GM18507 (cell line): ENCODE measurements at regions not wholly inside any gene's neighbourhood (a gene's known extent, or its start where the extent isn't known, plus 50 kb on each side); places are given as distances from the start of the nearest gene placed in this dataset.
A peak's percentile ranks its signal among the peaks of the same experiment; 100 is the strongest.

ENCODE experiments used
- DNase-seq: peaks from one replicate; pipeline ENCODE4 v3.0.0; 2011; ENCODE audit warnings: low read depth; ENCODE audit not compliant: insufficient read length; ENCODE audit errors: extremely low spot score
- FAIRE-seq: peaks from 2 replicates; lab custom pipeline; 2011; peaks lifted over from hg19 to GRCh38; lab: Jason Lieb, UNC

DNA sequence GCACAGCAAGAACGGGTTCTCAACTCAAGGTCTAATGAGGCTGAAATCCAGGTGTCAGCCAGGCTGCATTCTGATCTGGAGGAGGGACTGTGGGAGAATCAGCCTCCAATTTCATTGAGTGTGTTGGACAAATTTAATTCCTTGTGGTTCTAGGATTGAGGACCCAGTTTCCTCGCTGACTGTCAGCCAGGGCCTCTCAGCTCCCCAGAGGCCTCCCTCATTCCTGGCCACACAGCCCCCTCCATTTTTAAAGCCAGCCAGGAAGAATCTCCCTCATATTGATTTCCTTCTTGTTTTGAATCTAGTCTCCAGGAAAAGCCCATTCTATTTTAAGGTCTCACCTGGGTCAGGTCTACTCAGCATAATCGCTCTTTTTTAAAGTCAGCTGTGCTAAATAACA, 73.7 kb upstream of the ARMC2 start:
- DNase-seq (no peak), FAIRE-seq (no peak)

DNA sequence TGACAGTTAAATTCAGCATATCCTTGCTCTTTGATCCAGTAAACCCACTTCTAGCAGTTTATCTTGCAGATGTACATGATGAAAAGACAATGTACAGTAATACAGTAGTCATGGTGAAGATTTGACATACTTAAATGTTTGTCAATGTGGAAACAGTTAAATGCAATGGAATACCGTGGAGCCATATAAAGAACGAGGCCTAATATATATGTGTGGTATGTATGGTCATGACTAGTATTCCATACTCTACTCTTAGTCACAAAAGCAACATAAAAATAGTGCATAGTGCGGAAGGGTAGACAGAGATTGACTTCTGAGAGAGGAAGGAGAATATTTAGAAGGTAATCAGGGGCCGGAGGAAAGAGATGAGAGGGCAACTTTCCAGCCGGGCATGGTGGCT, 70.7 kb upstream of the ARMC2 start:
- FAIRE-seq, result no peak
- no peak for DNase-seq

DNA sequence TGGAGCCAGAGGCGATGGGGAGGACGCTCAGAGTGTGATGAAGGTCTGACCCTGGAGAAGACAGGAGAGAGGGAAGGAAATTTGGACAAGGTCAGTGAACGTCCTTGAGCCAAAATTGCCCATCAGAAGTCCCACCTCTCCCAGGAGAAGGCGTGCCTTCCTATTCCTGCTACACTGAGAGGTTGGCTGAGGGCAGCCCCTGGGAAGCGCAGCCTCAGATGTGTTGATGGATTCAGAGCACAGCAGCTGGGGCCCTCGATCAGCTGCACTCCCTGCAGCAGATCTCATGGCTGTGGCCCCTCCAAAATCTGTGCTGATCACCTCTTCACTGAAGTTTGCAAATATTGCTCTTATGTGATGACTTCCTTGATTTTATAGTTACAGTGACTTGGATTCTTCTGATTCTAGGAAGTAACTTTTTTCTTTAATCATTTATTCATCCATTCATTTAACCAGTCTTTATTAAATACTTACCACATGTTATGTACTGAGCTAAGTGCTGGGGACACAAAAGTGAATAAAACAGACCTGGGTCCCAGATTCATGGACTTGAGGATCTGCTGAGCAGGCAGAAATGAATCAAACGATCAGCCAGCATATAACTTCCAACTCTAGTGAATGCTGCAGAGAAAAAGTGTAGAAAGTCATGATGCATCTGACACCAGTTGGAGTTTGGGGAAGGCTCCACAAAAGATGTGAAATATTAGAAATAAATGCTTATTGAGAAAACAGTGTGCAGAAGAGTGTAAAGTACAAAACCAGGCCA, 69.6 kb upstream of the ARMC2 start:
- FAIRE-seq (no peak), DNase-seq (no peak)

DNA sequence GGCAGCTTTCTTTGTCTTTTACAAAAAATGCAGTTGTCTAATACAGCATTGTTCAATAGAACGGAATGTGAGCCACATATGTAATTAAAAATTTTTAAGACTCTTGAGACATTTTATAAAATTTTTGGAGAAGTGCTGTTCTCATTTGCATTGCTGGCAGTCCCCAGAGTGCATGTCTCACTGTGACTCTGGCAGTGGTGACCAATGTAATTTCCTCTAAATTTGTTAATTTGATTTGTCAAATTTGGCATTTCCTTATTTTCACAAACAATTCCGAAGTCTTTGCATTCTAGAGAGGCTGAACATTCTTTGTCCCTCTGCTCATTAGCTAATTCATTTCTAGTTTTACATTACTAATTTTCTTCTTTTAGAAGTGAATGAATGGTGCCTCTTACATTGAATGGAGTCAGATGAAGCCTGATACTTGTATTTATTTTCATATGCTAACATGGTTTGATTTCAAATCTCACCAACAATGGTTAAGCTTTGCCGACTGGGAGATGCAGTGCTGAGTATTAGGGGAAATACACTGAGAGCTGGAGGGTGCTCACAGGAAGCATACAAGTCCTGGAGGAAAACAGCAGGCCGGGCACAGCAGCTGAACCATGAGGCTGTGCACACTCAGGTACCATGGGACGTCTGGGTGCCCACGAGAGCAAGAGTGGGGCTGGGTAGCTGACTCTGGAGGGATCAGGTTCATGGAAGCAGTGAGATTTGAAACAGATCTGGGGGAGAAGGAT, 68.5 kb upstream of the ARMC2 start:
- DNase-seq, result no peak
- FAIRE-seq, result no peak

DNA sequence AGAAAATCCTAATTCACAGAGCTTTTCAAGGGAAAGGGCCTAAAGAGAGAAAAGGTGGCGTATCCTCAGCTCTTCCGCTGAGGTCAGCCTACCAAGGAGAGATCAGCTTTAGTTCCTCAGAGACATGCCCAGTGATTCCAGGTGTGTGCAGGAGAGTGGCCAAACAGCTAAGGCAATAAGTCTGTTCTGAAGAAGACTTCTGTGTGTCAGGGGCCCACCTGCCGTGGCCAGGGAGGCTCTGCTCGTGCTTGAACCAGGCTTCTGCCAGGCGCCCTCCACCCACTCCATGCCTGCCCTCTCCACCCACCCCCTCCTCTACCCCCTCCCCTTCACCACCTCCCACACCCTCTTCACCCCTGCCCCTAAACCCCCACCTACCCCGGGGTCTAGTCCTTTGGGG, 67.4 kb upstream of the ARMC2 start:
- DNase-seq (no peak), FAIRE-seq (no peak)

DNA sequence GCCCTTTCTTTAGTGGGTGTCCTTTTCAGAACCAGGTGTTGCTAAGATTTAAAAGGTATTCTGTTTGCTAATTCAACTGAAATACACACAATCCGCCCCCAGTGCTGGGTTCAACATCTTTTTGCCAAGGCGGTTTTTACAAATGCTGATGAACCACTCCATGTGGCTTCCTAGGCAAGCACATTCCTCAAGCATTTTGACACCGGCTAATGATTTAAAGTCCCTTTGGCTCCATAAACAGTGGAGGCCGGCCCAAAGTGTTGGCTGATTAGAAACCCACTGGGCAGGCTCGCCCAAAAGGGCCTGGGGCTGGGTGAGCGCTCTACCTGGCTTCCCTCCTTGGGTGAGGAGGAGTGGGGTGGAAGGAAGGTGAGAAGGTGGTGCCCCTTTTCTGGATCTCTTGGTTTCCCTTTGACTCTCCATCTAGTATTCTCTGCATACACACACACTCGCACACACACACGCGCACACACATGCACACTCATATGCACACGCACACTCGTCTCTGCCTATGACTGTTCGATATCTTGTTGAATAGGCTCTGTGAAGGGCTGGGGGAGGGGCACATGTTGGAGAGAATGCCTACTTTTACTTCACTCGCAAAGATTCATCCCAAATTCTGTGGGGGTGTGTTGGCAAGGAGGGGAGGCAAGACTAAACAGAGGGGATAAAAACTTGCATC, 66.7 kb upstream of the ARMC2 start:
- DNase-seq (no peak), FAIRE-seq (no peak)

DNA sequence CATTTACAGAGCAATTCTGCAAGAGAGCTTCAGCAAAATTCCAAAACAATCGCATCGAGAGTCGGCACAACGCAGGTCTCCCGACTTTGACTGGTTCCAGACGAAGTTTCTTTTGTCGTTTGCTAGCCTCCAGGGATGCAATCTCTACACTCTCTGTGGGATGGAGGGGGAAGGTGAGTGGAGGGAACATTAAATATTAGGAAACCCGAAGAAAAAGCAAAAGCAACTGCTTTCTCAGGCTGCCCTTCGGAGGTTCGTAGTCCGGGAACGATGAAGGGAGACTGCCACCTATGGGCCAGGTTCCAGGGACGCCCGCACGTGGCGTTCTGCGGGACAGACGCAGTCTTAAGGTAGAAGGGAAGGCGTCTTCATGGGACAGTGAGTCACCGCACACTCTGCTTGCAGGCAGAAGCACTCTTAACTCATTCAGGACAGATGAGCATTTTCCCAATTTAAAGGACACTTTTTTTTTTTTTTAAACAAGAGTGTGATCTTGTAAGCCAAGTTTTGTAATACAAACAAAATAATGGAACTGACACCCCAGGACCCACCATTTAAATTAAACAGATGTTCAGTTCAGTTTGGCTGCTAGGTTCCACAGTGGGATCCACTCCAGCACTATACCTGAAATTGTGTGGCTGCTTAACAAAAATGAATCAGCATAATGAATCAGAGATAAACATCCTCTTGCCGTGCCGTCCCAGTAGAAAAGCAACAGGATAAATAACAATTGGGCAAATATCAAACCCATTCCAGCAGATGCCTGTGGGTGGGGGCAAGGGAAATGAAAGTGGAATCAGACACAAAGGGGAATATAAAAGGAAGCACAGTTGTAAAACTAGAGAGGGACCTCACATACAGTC, 65.8 kb upstream of the ARMC2 start:
- peak; percentile 45 for FAIRE-seq
- peak; percentile 46 for DNase-seq

DNA sequence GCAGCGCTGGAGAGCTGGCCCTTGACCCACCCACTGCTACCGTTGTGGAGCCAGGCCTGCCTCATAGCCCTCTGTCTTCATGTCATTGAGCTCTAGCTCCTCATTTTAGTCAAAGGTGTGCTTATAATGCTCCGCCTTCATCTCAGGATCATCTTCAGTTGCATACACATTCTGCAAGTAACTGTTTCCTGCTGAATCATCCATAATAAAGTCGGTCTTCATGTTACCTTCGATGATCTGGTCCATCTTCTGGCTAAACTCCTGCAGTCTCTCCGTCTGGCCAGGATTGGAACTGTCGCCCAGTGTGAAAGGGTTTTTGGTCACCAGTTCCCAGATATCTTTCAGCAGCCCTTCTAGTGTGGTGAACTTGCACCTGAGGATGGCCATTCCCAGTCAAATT, 62.6 kb upstream of the ARMC2 start:
- FAIRE-seq (no peak), DNase-seq (no peak)

DNA sequence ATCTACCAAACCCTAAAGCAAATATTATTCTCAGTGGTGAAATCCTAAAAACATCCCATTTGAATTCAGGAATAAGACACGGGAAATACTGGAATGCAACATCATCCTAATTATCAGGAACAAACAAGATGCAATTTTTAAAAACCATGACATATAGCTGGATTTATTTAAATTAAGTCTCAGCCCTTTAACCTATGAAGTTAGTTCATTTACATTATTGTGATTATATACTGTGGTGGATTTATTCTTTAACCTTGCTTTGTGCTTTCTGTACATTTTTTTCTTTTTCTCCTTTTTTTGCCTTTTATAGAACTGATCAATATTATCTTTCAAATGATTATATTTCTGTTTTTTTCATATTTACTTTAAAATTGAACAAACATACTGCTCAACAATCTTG, 59.8 kb upstream of the ARMC2 start:
- DNase-seq (no peak), FAIRE-seq (no peak)

DNA sequence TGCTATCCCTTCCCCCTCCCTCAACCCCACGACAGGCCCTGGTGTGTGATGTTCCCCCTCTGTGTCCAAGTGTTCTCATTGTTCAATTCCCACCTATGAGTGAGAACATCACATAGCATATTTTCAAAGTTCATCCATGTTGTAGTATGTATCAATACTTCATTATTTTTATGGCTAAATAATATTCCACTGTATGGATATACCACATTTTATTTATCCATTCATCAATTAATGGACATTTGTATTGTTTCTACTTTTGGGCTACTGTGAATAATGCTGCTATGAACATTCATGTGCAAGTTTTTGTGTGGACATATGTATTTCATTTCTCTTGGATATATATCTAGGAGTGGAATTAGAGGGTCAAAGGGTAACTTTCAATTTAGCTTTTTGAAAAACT, 58.7 kb upstream of the ARMC2 start:
- DNase-seq, result no peak

DNA sequence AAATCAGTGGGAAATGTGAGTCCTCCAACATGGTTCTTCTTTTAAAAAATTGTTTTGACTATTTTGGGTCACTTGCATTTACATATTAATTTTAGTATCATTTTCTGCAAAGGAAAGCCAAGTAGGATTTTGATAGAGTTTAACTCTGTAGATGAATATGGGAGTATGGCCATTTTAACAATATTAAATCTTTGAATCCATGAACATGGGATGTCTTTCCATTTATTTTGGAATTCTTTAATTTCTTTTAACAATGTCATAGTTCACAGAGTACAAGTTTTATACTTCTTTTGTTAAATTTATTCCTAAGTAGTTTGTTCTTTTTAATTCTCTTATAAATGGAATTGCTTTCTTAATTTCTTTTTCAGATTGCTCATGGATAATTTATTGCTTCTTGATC, 56.5 kb upstream of the ARMC2 start:
- DNase-seq (no peak), FAIRE-seq (no peak)

More for the DNA sequence above, 58.7 kb upstream of the ARMC2 start:
- FAIRE-seq, result no peak

DNA sequence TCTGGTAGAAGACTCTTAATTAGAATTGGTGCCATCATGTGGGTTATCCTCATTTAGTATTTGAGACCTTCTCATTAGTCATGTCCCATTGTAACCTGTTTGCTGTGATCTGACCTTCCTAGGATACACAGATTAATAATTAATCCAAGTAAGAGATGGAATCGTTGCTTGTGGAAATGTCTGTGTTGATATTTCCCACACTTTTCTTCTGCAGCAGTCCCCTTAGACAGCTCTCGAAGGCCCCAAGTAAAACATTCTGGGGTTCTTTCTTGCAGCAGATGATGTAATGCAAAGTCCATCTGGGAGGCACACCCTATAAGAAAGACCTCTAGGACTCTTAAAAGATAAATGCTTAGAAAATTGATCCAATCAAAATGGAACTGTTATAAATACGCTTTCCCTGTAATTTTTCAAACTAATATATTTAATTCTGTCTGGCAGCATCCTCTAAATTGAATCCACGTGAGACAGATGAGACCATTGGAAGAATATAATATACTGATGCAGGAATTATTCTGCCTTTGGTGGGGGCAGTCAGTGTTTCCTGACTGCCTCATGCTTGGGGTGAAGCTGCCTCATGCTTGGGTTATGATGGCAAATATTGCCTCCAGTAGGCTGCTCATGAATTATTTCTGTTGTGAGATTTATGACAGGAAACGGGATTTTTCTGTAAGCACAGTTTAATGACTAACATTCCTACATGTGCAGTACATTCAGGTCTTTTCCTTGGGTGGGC, 54.5 kb upstream of the ARMC2 start:
- DNase-seq (no peak), FAIRE-seq (no peak)

DNA sequence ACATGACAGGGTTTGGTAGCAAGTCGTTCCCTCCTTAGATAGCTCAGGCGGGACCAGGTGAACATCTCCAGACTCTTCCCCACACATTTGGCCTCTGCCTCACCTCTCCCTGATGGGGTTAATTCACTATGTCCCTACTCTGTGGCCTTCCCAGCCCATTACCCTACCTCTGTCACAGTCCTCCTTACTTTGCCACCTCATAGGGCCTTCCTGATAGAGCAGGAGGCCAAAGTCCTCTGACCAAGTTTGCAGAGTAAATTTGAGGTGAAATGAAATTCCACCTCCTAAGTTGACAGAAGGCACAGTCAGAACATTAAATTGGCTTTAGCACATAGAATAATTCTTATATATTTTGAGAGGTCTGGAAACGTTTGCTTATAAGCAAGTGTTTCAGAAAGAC, 53.1 kb upstream of the ARMC2 start:
- FAIRE-seq (no peak), DNase-seq (no peak)

DNA sequence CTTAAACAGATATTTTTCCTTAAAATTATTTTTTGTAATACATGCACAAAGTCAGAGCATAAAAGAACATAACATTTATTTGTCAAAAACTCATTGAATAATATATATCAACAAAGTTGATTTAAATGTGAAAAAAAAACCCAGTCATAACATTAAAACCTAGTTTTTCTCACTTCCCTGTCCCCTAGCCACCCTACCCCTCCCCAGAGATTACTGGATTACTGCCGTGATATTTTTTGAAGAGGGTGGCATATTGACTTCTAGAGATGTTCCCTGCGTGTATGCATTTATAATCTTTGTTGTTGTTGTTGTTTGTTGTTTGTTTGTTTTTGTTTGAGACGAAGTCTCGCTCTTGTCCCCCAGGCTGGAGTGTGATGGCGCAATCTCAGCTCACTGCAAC, 52.4 kb upstream of the ARMC2 start:
- FAIRE-seq (no peak), DNase-seq (no peak)

DNA sequence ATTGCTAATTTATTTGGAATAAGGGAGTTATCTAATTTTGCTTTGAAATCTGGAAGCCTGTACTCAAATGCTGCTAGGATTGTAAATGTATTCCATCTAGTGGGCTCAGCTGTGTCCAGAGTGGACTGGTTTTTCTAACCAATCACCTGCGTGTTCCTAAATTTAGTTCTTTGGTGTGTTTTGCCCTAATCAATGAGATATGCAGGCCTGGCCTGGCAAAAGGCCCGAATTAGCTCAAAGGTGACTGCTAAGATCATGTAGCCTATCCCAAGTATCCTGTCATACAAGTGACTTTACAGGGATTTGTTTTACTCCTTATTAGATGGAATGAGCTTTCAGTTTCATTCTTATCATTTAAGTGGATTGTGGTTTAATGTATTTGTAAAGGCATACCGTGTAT, 51.3 kb upstream of the ARMC2 start:
- no peak for FAIRE-seq

DNA sequence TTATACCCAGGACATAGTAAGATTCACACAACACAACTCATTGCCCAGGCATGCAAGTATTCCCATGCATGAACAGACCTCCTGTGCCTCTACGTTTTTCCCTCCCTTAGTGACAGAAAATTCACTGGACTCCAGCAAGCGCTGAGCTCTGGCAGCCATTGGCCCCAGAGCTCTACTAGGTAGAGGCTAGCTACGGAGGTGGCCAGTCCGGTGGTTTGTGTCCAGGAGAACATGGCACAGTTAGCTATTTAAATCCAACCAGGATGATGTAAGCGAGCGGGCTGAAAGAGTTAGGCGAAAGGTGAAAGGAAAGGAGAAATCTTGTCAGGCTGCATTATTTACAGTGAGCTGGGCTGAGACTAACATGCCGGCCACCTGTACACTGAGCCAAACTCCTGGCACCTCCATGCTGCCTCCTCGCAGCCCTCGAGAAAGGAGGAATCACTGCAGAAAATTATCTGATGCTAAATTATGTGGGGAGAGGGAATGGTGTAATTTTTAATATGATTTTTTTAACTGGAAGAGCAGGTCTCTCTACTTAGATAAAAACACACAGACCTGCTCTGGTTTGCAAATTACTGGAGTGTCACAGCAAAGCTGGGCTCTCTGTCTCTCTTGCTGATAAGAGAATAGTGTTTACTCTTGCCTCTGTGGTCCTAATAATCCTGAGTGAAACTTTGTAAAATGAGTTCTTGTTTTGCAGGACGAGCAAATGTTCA, 50.1 kb upstream of the ARMC2 start:
- DNase-seq, result no peak
- no peak for FAIRE-seq

More for the DNA sequence above, 51.3 kb upstream of the ARMC2 start:
- no peak for DNase-seq
